ENCODE measurements at regions not wholly inside any gene's neighbourhood (a gene's known extent, or its start where the extent isn't known, plus 50 kb on each side); places are given as distances from the start of the nearest gene placed in this dataset.

GRCh38 chr1:87880098-87880760, 551.5 kb downstream of the LMO4 start:
- no peak for DNase-seq (ENCODE audit: low read depth in 2 of 2)

GRCh38 chr1:87880764-87881163, 552.1 kb downstream of the LMO4 start:
- no peak for DNase-seq (ENCODE audit: low read depth in 2 of 2)

GRCh38 chr1:87883906-87884305, 555.2 kb downstream of the LMO4 start:
- DNase-seq (ENCODE audit: low read depth in 2 of 2), result no peak

GRCh38 chr1:87884581-87884980, 555.9 kb downstream of the LMO4 start:
- DNase-seq (ENCODE audit: low read depth in 2 of 2), result no peak

- no peak for DNase-seq (ENCODE audit: low read depth in 2 of 2)
Measured at GRCh38 chr1:87885278-87886025, 556.8 kb downstream of the LMO4 start.

- DNase-seq (ENCODE audit: low read depth in 2 of 2), result no peak
Measured at GRCh38 chr1:87887100-87887499, 558.4 kb downstream of the LMO4 start.

- no peak for DNase-seq (ENCODE audit: low read depth in 2 of 2)
Measured at GRCh38 chr1:87888446-87888845, 559.8 kb downstream of the LMO4 start.

- DNase-seq (ENCODE audit: low read depth in 2 of 2), result no peak
Measured at GRCh38 chr1:87894062-87894461, 565.4 kb downstream of the LMO4 start.

- no peak for DNase-seq (ENCODE audit: low read depth in 2 of 2)
Measured at GRCh38 chr1:87897481-87897880, 568.8 kb downstream of the LMO4 start.

- DNase-seq (ENCODE audit: low read depth in 2 of 2), result no peak
Measured at GRCh38 chr1:87898431-87898830, 569.8 kb downstream of the LMO4 start.

GRCh38 chr1:87899017-87899416, 570.3 kb downstream of the LMO4 start:
- DNase-seq (ENCODE audit: low read depth in 2 of 2), result no peak

- no peak for DNase-seq (ENCODE audit: low read depth in 2 of 2)
Measured at GRCh38 chr1:87899746-87900145, 571.1 kb downstream of the LMO4 start.

GRCh38 chr1:87902830-87903229, 574.1 kb downstream of the LMO4 start:
- DNase-seq (ENCODE audit: low read depth in 2 of 2), result no peak

- DNase-seq (ENCODE audit: low read depth in 2 of 2), result no peak
Measured at GRCh38 chr1:87903242-87903641, 574.6 kb downstream of the LMO4 start.

- no peak for DNase-seq (ENCODE audit: low read depth in 2 of 2)
Measured at GRCh38 chr1:87904651-87905050, 576.0 kb downstream of the LMO4 start.

- DNase-seq (ENCODE audit: low read depth in 2 of 2), result no peak
Measured at GRCh38 chr1:87905651-87906050, 577.0 kb downstream of the LMO4 start.

GRCh38 chr1:87906078-87906477, 577.4 kb downstream of the LMO4 start:
- DNase-seq (ENCODE audit: low read depth in 2 of 2), result no peak

GRCh38 chr1:87913361-87913760, 584.7 kb downstream of the LMO4 start:
- no peak for DNase-seq (ENCODE audit: low read depth in 2 of 2)

- no peak for DNase-seq (ENCODE audit: low read depth in 2 of 2)
Measured at GRCh38 chr1:87914396-87914795, 585.7 kb downstream of the LMO4 start.

- DNase-seq (ENCODE audit: low read depth in 2 of 2), result no peak
Measured at GRCh38 chr1:87915771-87916170, 587.1 kb downstream of the LMO4 start.

- no peak for DNase-seq (ENCODE audit: low read depth in 2 of 2)
Measured at GRCh38 chr1:87916965-87917364, 588.3 kb downstream of the LMO4 start.

- no peak for DNase-seq (ENCODE audit: low read depth in 2 of 2)
Measured at GRCh38 chr1:87918398-87918797, 589.7 kb downstream of the LMO4 start.

GRCh38 chr1:87922885-87923284, 594.2 kb downstream of the LMO4 start:
- no peak for DNase-seq (ENCODE audit: low read depth in 2 of 2)
